Thoracic aorta (tissue), 2 donors: ENCODE measurements at regions not wholly inside any gene's neighbourhood (a gene's known extent, or its start where the extent isn't known, plus 50 kb on each side); places are given as distances from the start of the nearest gene placed in this dataset.
"Not testable (repeated sequence)": the region's sequence is repeated elsewhere in the genome, so short reads cannot be mapped to it uniquely, and the experiment has no call there.

Experiments used
- ATAC-seq: fragments of 150-250 bp; one replicate; pipeline ENCODE4 v1.8.0; 2017; ENCODE audit warnings: low read depth; ENCODE audit not compliant: insufficient number of reproducible peaks, low FRiP score
- DNase-seq: peaks from one replicate; pipeline ENCODE4 v3.0.0-alpha.2; 2020; ENCODE audit warnings: low spot score
- H3K27ac ChIP-seq, 2 donors: fragments of 200-600 bp; sonication (generic); 1 replicate in 1 of 2; 2 replicates in 1 of 2; pipeline ENCODE4 v1.5.1; 2016; ENCODE audit warnings: mild to moderate bottlenecking in 2 of 2, moderate library complexity in 2 of 2
- H3K27me3 ChIP-seq: fragments of 200-600 bp; sonication (generic); replicated peaks from 2 replicates; pipeline ENCODE4 v1.6.0; 2016; ENCODE audit warnings: mild to moderate bottlenecking; ENCODE audit not compliant: insufficient read depth
- H3K36me3 ChIP-seq: fragments of 200-600 bp; sonication (generic); one replicate; pipeline ENCODE4 v1.5.1; 2016
- H3K4me1 ChIP-seq, 2 donors: fragments of 200-600 bp; sonication (generic); 1 replicate in 1 of 2; 2 replicates in 1 of 2; pipeline versions ENCODE4 v1.5.1 to v1.6.0; 2016; ENCODE audit warnings: low read depth in 2 of 2, mild to moderate bottlenecking in 1 of 2; ENCODE audit not compliant: control insufficient read depth in 1 of 2
- H3K4me3 ChIP-seq: fragments of 200-600 bp; sonication (generic); 2 replicates; pipeline ENCODE4 v1.5.1; 2016; ENCODE audit warnings: mild to moderate bottlenecking
- H3K9me3 ChIP-seq: fragments of 200-600 bp; sonication (generic); 2 replicates; pipeline ENCODE4 v1.5.1; 2016
- TF ChIP-seq, protein P1 (sequence below): fragments of 200-600 bp; sonication (generic); IDR thresholded peaks from one replicate; pipeline ENCODE4 v1.5.1; 2019; ENCODE audit warnings: antibody characterized with exemption

GRCh38 chr10:42150428-42151061, 487.8 kb downstream of the ZNF33B start:
- no peak for DNase-seq
- Histone ChIP-seq H3K4me1 (no peaks in the 10 kb centered on the region), H3K9me3 (no peaks in the 10 kb centered on the region), H3K4me3 (no peak overlapping the region), H3K27me3 (no peaks in the 10 kb centered on the region), H3K27ac (no peak overlapping the region), H3K36me3 (no peaks in the 10 kb centered on the region)
- ATAC-seq: no peak
- TF ChIP-seq, protein P1, sequence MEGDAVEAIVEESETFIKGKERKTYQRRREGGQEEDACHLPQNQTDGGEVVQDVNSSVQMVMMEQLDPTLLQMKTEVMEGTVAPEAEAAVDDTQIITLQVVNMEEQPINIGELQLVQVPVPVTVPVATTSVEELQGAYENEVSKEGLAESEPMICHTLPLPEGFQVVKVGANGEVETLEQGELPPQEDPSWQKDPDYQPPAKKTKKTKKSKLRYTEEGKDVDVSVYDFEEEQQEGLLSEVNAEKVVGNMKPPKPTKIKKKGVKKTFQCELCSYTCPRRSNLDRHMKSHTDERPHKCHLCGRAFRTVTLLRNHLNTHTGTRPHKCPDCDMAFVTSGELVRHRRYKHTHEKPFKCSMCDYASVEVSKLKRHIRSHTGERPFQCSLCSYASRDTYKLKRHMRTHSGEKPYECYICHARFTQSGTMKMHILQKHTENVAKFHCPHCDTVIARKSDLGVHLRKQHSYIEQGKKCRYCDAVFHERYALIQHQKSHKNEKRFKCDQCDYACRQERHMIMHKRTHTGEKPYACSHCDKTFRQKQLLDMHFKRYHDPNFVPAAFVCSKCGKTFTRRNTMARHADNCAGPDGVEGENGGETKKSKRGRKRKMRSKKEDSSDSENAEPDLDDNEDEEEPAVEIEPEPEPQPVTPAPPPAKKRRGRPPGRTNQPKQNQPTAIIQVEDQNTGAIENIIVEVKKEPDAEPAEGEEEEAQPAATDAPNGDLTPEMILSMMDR: no peak

- no peaks in the 10 kb centered on the region for H3K4me1 ChIP-seq
- H3K9me3 ChIP-seq: no peaks in the 10 kb centered on the region
- TF ChIP-seq, protein P1: no peak
- H3K27me3 ChIP-seq: no peaks in the 10 kb centered on the region
- no peak overlapping the region for H3K4me3 ChIP-seq
- no peaks in the 10 kb centered on the region for H3K36me3 ChIP-seq
- H3K27ac ChIP-seq: no peak overlapping the region
- DNase-seq (no peak), ATAC-seq (no peak)
Measured at GRCh38 chr10:42149722-42150427, 488.5 kb downstream of the ZNF33B start.

DNA sequence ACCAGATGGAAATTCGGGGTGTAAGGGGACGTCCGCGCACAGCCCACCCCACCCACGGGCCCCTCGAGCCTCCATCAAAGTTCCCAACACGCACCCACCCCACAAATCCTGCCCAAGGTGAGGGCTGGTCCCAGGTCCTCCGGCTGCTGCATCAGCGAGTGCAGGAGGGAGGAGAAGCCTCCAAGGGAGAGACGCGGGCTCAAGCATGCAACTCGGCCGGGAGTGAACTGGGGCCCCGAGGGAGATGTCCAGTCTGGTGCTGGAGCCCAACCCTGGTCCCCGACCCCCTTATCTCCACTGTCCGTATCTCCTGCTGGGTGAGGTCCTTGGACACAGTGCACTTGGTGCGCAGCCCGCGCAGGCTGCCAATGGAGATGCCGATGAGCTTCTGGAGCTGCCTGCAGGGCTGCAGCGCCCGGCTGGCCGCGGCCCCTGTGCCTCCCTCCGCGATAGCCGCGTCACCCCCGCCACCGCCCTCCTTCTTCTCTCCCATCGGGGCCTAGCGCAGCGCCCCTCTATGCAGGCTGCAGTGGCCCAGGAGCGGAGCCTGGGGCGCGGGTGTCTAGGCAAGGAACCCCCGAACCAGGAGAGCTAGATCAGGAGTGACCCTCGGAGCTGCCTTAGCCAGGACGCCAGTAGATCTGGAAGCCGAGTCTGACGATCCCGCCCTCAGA, 489.2 kb downstream of the ZNF33B start:
- DNase-seq (no peak), ATAC-seq (no peak)
- TF ChIP-seq, protein P1: no peak

GRCh38 chr10:42146165-42146564, 492.2 kb downstream of the ZNF33B start:
- ATAC-seq, DNase-seq, H3K27me3 ChIP-seq, H3K4me1 ChIP-seq, H3K4me3 ChIP-seq, H3K36me3 ChIP-seq, H3K27ac ChIP-seq, H3K9me3 ChIP-seq: not testable (repeated sequence)

More for the DNA sequence above, 489.2 kb downstream of the ZNF33B start:
- no peaks in the 10 kb centered on the region for H3K36me3 ChIP-seq
- no peaks in the 10 kb centered on the region for H3K9me3 ChIP-seq
- H3K4me3 ChIP-seq: no peak overlapping the region
- H3K27me3 ChIP-seq: no peaks in the 10 kb centered on the region
- no peaks in the 10 kb centered on the region for H3K4me1 ChIP-seq
- H3K27ac ChIP-seq: no peak overlapping the region

GRCh38 chr10:42138023-42138422, 500.3 kb downstream of the ZNF33B start:
- not testable (repeated sequence) for H3K27me3 ChIP-seq, ATAC-seq, H3K4me1 ChIP-seq, H3K4me3 ChIP-seq, H3K9me3 ChIP-seq, H3K27ac ChIP-seq, DNase-seq, H3K36me3 ChIP-seq

DNA sequence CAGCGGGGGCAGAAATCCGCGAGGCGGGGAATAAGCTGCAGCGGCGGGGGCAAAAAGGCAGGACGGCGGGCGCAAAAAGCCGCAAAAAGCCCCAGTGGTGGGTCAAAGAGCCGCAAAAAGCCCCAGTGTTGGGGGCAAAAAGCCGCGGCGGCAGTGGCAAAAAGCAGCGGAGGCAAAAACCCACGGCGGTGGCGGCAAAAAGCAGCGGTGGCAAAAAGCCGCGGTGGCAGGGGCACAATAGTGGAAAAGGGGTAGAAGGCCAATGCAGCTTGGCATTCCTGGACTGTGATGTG, 525.3 kb downstream of the ZNF33B start:
- Histone ChIP-seq H3K4me3 (no peak overlapping the region), H3K9me3 (no peaks in the 10 kb centered on the region), H3K27me3 (no peaks in the 10 kb centered on the region), H3K36me3 (no peaks in the 10 kb centered on the region), H3K27ac (no peak overlapping the region), H3K4me1 (no peaks in the 10 kb centered on the region)
- TF ChIP-seq, protein P1: no peak
- ATAC-seq (no peak), DNase-seq (no peak)
